HG03095 (cell line): ENCODE measurements at regions not wholly inside any gene's neighbourhood (a gene's known extent, or its start where the extent isn't known, plus 50 kb on each side); places are given as distances from the start of the nearest gene placed in this dataset.
"Not testable (repeated sequence)": the region's sequence is repeated elsewhere in the genome, so short reads cannot be mapped to it uniquely, and the experiment has no call there.

Experiments used
- ATAC-seq: cut with Tn5 transposase; IDR thresholded peaks from one replicate; pipeline ENCODE4 v1.9.1; 2021; ENCODE audit warnings: moderate library complexity; ENCODE audit not compliant: unreplicated experiment

DNA sequence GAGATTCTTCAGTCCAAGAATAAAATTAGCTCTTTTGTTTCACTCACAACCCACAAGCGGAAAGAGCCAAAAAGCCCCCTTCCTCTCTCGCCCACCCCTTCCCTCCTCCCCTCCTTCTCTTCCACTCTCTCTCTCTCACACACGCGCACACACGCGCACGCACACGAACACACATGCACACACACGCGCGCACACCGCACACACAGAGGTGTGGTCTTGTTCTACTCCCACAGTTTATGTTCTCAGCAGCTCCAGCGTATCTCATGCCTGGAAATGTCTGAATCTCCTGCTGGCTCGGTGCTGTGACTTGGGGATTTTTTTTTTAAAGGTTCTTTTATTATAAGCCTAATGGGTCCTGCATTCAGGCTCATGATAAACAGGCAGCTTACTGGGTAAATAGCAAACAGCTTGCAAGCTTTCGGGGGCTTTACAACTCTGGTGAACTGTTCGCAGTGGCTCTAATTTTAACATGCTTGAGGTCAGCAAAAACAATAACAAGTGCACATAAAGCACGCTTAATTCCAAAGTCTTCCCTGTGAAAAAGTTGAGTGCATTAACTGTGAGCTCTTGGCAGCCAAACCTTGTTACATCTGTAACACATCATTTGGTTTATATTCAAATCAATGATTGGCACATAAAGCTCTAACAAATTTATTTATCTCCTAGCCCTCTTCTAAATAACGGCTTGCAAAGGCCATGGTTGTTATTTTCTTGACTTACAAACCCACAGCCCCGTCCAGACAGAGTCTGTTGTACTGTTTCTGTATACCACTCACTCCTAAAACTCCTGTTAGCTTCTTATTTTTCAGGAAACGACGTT is 424.1 kb upstream of the MGMT start:
- ATAC-seq: no peak

DNA sequence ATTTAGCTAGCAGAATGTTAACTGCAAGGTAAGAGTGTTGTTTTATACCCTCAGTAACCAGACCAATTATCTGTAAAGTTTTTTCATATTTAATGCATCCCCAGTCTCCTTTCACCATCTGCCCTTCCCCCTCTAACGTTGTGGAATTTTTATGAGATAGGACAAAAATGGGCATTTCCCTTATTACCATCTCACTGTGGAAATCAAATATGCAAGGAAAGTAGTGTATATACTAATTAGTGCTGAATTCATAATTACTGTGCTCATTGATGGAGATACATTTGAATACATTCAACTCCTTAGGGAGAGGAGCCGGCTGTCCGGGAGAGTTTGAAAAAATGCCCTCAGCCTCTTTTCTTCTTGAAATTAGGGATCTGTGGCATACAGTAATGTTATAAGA is 423.4 kb upstream of the MGMT start:
- no peak for ATAC-seq

- ATAC-seq: no peak
Measured at GRCh38 chr10:129045599-129045998, 421.4 kb upstream of the MGMT start.

- no peak for ATAC-seq
Measured at GRCh38 chr10:129046065-129046681, 420.9 kb upstream of the MGMT start.

DNA sequence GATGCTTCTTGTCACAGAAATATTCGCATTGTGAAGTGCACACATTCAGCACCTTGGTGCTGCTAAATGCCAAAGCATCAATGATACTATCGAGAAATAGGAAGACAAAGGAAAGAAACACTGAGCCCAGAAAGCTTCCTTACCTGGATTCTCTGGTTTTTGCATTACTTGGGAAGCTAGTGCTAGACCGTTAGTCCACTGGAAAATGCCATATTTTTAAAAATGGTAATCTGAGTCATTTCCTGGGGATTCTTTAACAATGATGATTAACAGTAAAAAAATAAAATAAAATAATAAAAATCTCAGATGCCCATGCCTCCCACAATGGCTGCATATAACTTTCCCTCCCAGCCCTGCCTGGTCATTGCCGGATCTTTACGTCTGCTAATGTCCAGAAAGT is 420.1 kb upstream of the MGMT start:
- no peak for ATAC-seq

DNA sequence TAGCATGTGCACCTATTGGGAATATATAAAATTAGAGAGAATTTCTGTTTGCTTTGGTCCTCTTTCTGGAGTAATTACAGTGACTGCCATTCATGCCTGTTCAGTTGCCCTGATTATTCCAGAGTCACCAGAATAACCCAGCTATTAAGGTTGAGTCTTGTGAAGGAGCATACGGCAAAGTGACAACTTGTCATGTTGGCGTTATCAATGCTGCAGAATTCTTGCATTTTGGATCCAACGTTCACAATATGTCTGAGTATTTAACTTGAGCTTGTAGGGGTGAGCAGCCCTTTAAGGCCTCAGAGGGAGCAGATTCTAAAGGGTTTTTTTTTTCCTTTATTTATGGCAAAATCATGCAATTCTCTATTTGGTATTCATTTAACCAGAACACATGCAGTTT is 419.4 kb upstream of the MGMT start:
- ATAC-seq: no peak

DNA sequence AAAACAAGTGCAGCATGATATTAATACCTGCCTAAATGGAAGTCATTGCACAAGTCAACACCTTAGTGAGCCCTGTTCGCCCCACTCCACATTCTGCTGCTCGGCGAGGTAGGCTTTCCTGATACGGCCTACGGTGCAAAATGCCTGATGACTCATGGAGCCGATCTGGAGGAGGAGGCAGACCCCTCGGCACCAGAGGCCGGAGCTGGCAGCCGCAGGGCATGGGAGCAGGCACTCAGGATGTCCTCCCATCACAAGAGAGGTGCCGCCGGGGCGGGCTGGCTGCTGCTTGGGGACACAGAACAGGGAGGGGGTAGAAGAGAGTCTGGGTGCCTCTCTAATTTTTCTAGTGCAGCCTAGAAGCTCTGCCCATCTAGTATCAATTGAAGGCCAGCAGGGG is 418.5 kb upstream of the MGMT start:
- no peak for ATAC-seq

DNA sequence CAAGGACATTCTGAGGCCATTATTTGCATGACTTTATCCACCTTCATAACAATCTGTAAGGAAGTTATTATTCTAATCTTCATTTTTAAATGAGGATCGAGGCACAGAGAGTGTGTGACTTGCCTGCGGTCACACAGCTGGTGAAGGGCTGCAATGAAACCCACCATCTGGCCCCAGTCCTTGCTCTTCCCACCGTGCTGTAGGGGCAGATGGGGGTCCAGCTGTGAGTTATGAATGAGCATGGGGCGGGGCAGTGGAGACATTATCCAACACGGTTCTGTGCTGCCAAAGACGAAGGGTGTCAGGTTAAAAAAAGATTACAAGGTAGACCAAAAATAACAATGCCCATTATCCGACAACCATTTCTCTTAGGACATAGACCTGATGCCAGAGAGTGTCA is 417.5 kb upstream of the MGMT start:
- no peak for ATAC-seq

DNA sequence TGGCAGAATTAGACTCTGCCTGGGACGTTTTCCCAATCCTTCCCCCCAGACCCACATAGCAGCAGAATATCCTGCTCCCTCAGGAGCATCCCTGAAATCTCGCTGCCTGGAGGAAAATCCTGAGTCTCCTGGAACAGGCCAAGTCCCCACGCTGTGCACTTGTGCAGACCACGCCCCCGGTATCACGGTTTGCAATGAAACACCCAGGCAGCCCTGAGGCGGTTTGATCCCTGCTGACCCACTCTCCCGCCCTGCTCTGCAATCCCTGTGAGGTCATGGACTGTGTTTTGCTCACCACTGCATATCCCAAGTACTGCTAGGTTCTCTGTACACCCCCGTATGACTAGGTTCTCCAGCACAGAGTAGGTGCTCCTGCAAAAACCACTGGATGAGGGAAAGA is 411.8 kb upstream of the MGMT start:
- ATAC-seq: no peak

DNA sequence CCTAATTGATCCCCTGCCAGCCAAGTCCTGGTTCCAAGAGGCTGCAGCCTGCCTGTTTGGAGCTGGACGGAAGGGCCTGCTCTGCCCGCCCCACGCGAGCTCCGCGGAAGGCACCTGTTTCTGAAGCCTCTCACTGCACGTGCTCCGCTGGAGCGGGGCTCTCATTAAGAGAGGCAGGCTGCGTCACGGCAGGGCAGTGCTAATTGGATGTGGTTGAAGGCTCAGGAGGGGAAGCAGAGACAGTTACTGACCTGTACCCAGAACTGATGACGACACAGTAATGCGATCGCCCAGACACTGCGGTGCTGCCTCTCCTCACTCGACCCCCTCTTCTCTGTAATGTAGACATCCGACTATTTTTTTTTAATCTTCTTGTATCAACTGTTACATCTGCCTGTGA is 411.1 kb upstream of the MGMT start:
- no peak for ATAC-seq

DNA sequence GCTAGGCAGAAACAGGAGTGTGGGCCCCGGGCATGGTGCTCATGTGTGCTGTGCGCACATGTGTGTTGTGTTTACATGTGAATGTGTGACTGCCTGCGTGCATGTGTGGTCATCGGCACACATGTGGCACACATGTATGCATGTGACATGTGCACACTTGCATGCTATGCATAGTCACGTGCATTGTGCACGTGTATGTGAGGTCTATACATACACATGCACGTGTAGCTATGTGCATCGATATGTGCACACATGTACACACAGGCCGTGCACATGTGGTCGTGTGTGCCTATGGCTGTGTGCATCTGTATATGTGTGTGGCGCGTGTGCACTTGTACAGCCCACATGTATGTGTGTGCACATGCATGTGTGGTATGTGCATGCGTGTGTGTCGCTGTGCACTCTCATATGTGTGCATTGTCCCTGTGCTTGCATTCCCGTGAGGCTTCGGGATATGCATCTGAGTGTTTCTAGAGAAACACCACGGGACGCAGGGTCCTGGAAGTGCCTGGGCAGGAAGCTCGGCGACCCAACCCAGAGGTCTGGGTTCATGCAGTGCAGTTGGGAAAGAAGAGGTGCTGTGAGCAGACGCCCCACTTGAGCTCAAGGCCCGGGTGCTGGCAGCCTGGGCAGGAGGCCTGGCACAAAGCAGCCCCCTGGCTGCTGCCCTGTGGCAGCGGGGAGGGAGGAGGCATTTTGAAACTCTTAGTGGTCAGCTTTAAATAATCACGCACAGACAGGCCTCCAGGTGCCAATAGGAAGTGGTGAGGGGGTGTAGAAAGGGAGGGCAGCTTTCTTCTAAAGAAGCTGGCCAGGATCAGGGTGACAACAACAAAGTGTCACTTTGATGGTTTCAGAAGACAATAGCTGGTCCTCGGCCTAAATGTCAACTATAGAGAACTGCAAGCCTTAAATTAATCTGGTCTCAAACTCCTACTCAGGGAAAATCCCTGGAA is 410.0 kb upstream of the MGMT start:
- no peak for ATAC-seq

DNA sequence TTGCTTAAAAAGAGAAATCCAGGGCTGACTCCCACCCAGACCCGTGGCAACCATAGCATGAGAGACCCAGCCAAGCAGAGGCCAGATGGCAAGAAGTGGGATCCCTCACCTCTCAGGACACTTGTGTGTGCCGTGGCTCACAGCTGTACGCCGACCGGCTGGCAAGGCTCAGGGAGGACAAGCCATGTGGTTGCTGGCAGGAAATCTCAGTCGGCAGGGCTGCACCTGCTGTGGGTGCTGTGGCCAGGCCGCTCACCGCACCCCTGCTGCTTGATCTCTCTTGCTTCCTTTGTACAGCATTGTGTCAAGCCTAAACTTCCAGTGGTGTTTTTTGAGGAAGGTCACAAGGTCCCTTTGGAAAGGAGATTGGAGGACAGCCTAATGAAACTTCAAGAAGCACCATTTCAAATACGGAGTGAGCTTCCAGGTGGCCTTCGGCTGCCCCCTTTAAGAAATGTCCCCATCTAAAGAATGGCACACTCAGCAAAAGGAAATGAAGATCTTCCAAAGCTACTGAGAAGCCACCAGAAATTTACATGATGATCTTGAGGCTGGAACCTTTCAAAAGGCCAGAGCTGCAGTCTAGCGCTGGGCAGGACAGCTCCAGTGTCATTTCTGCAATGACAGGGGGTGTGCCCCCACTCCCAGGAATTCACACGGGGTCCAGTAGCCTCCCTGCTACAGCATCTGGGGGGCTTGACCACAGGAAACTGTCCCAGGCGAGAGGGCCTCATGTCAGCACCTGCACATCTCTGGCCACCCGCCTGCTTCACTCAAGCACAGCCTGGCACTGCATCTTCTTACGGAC is 409.0 kb upstream of the MGMT start:
- peak; percentile 69 for ATAC-seq

GRCh38 chr10:129058664-129059155 is 408.3 kb upstream of the MGMT start:
- no peak for ATAC-seq

GRCh38 chr10:129059977-129060376 is 407.1 kb upstream of the MGMT start:
- ATAC-seq: no peak

- ATAC-seq: no peak
Measured at GRCh38 chr10:129063212-129063611, 403.8 kb upstream of the MGMT start.

DNA sequence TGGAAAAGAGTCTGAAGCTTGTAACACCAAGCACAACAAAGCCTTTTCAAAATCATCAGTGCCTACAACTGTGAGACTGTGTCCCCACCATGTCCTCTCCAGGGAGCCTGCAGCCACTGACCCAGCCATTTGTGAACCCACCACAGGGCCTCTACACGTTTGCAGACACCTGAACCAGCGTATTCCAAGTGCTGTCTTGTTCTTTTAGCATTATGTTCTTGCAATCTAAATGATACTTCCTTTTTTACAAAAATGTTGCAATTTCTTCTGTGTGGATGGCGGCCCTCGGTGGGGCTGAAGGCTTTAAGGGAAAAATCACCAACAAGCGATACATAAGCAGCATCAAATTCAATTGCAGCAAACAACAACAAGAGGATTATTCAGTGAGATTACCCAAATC is 403.2 kb upstream of the MGMT start:
- no peak for ATAC-seq

GRCh38 chr10:129066529-129066928 is 400.5 kb upstream of the MGMT start:
- ATAC-seq: not testable (repeated sequence)

DNA sequence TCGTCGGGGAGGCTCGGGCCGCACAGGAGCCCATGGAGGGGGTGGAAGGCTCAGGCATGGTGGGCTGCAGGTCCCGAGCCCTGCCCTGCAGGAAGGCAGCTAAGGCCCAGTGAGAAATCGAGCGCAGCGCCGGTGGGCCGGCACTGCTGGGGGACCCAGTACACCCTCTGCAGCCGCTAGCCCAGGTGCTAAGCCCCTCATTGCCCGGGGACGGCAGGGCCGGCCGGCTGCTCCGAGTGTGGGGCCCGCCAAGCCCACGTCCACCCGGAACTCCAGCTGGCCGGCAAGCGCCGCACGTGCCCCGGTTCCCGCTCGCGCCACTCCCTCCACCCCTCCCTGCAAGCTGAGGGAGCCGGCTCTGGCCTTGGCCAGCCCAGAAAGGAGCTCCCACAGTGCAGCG is 395.6 kb upstream of the MGMT start:
- ATAC-seq: not testable (repeated sequence)

DNA sequence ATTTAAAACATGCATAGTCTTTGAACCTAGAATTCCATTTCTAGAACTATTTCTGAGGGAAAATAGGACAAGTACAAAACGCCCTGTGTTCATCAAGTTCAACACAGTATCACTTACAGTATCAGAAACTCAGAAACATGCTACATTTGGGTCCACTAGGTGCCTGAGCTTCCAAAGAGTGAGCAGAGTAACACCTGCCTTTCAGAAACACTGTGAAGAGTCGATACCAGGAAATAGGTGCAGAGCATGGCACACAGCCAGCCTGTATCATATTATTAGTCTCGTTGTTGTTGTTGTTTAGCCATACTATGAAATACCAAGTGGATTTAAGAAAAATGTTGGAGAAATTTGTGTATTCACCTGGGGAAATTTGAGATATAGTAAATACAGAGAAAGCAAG is 392.1 kb upstream of the MGMT start:
- no peak for ATAC-seq

GRCh38 chr10:129075508-129075907 is 391.5 kb upstream of the MGMT start:
- no peak for ATAC-seq

- ATAC-seq: no peak
Measured at GRCh38 chr10:129075927-129076326, 391.1 kb upstream of the MGMT start.
